Midbrain (tissue), 1 donor: ENCODE measurements at regions not wholly inside any gene's neighbourhood (a gene's known extent, or its start where the extent isn't known, plus 50 kb on each side); places are given as distances from the start of the nearest gene placed in this dataset.
A peak's percentile ranks its signal among the peaks of the same experiment; 100 is the strongest.
"Not testable (repeated sequence)": the region's sequence is repeated elsewhere in the genome, so short reads cannot be mapped to it uniquely, and the experiment has no call there.

ENCODE experiments used
- DNase-seq: peaks from one replicate; lab custom pipeline; 2025; lab: John Stamatoyannopoulos, UW

- DNase-seq: no peak
These were observed 391.5 kb downstream of the GASK1B start for GRCh38 chr4:157781361-157781760.

- DNase-seq: no peak
These were observed 393.7 kb downstream of the GASK1B start for GRCh38 chr4:157779081-157779480.

GRCh38 chr4:157776930-157777528, 395.8 kb downstream of the GASK1B start:
- no peak for DNase-seq

- no peak for DNase-seq
These were observed 396.9 kb downstream of the GASK1B start for GRCh38 chr4:157775971-157776370.

- no peak for DNase-seq
These were observed 399.9 kb downstream of the GASK1B start for GRCh38 chr4:157772907-157773306.

GRCh38 chr4:157768419-157768818, 404.4 kb downstream of the GASK1B start:
- no peak for DNase-seq

- no peak for DNase-seq
These were observed 409.3 kb downstream of the GASK1B start for GRCh38 chr4:157763490-157763889.

- no peak for DNase-seq
These were observed 418.4 kb downstream of the GASK1B start for GRCh38 chr4:157754410-157754809.

GRCh38 chr4:157751631-157752030, 421.2 kb downstream of the GASK1B start:
- DNase-seq: no peak

GRCh38 chr4:157741642-157742041, 431.2 kb downstream of the GASK1B start:
- no peak for DNase-seq

GRCh38 chr4:157739242-157739641, 433.6 kb downstream of the GASK1B start:
- no peak for DNase-seq

- no peak for DNase-seq
These were observed 444.6 kb downstream of the GASK1B start for GRCh38 chr4:157728215-157728614.

- DNase-seq: no peak
These were observed 445.7 kb downstream of the GASK1B start for GRCh38 chr4:157727163-157727562.

GRCh38 chr4:157722146-157722545, 450.7 kb downstream of the GASK1B start:
- no peak for DNase-seq

GRCh38 chr4:157713342-157713741, 459.5 kb downstream of the GASK1B start:
- DNase-seq: no peak

GRCh38 chr4:157706155-157706554, 466.7 kb downstream of the GASK1B start:
- DNase-seq: no peak

GRCh38 chr4:157702831-157703230, 470.0 kb downstream of the GASK1B start:
- no peak for DNase-seq

GRCh38 chr4:157701695-157701994, 471.2 kb downstream of the GASK1B start:
- no peak for DNase-seq

GRCh38 chr4:157700898-157701694, 471.7 kb downstream of the GASK1B start:
- no peak for DNase-seq

- no peak for DNase-seq
These were observed 468.9 kb downstream of the GRIA2 start for GRCh38 chr4:157689476-157689875.

GRCh38 chr4:157687971-157688370, 467.4 kb downstream of the GRIA2 start:
- no peak for DNase-seq

GRCh38 chr4:157679326-157679725, 458.8 kb downstream of the GRIA2 start:
- DNase-seq: not testable (repeated sequence)

GRCh38 chr4:157678478-157678877, 457.9 kb downstream of the GRIA2 start:
- no peak for DNase-seq

GRCh38 chr4:157674699-157675098, 454.2 kb downstream of the GRIA2 start:
- peak; percentile 54 for DNase-seq
